Activated T-cell treated with anti-CD3 and anti-CD28 coated beads, Interleukin-2, amount 50 U/mL, for 1 hour (primary cell): ENCODE measurements at regions not wholly inside any gene's neighbourhood (a gene's known extent, or its start where the extent isn't known, plus 50 kb on each side); places are given as distances from the start of the nearest gene placed in this dataset.
"Not testable (repeated sequence)": the region's sequence is repeated elsewhere in the genome, so short reads cannot be mapped to it uniquely, and the experiment has no call there.

Experiments used
- DNase-seq: peaks from one replicate; pipeline ENCODE4 v3.0.0-alpha.2; 2020

GRCh38 chr1:173300061-173301044 lies 93.2 kb upstream of the TNFSF4 start:
- DNase-seq = no peak

GRCh38 chr1:173301507-173301906 lies 94.4 kb upstream of the TNFSF4 start:
- DNase-seq = no peak

GRCh38 chr1:173302366-173302765 lies 95.2 kb upstream of the TNFSF4 start:
- no peak for DNase-seq

- DNase-seq = no peak
Measured at GRCh38 chr1:173302890-173303829, 96.0 kb upstream of the TNFSF4 start.

GRCh38 chr1:173303984-173304383 lies 96.9 kb upstream of the TNFSF4 start:
- DNase-seq = no peak

GRCh38 chr1:173304529-173305227 lies 97.5 kb upstream of the TNFSF4 start:
- DNase-seq = no peak

- no peak for DNase-seq
Measured at GRCh38 chr1:173307845-173308244, 100.7 kb upstream of the TNFSF4 start.

GRCh38 chr1:173314656-173315055 lies 107.5 kb upstream of the TNFSF4 start:
- DNase-seq = no peak

GRCh38 chr1:173315296-173315695 lies 108.2 kb upstream of the TNFSF4 start:
- no peak for DNase-seq

- no peak for DNase-seq
Measured at GRCh38 chr1:173318788-173319187, 111.7 kb upstream of the TNFSF4 start.

GRCh38 chr1:173324352-173324751 lies 117.2 kb upstream of the TNFSF4 start:
- DNase-seq = not testable (repeated sequence)

- not testable (repeated sequence) for DNase-seq
Measured at GRCh38 chr1:173327987-173328386, 120.9 kb upstream of the TNFSF4 start.

- DNase-seq = no peak
Measured at GRCh38 chr1:173328961-173329360, 121.8 kb upstream of the TNFSF4 start.

GRCh38 chr1:173329726-173330125 lies 122.6 kb upstream of the TNFSF4 start:
- DNase-seq = no peak

GRCh38 chr1:173330149-173330951 lies 123.2 kb upstream of the TNFSF4 start:
- DNase-seq = no peak

GRCh38 chr1:173330952-173331548 lies 123.9 kb upstream of the TNFSF4 start:
- DNase-seq = not testable (repeated sequence)

GRCh38 chr1:173332026-173332425 lies 124.9 kb upstream of the TNFSF4 start:
- no peak for DNase-seq

GRCh38 chr1:173333581-173333980 lies 126.5 kb upstream of the TNFSF4 start:
- DNase-seq = no peak

GRCh38 chr1:173337126-173337525 lies 130.0 kb upstream of the TNFSF4 start:
- DNase-seq = no peak

- no peak for DNase-seq
Measured at GRCh38 chr1:173341307-173341706, 134.2 kb upstream of the TNFSF4 start.

GRCh38 chr1:173341971-173342370 lies 134.8 kb upstream of the TNFSF4 start:
- DNase-seq = no peak

GRCh38 chr1:173342736-173343135 lies 134.4 kb upstream of the PRDX6 start:
- DNase-seq = no peak
